Naive thymus-derived CD4-positive, alpha-beta T cell (primary cell): ENCODE measurements at regions not wholly inside any gene's neighbourhood (a gene's known extent, or its start where the extent isn't known, plus 50 kb on each side); places are given as distances from the start of the nearest gene placed in this dataset.
"Not testable (repeated sequence)": the region's sequence is repeated elsewhere in the genome, so short reads cannot be mapped to it uniquely, and the experiment has no call there.

Source experiments
- ATAC-seq: fragments of 150-1000 bp; cut with Tn5 transposase; 2 replicates; pipeline ENCODE4 v1.10.0; 2021; ENCODE audit warnings: mild to moderate bottlenecking, moderate library complexity
- CTCF ChIA-PET: fragments of 350-600 bp; sonication (Branson Sonifier 250); formaldehyde crosslinking; loops from one replicate; lab custom pipeline; 2021; ENCODE audit warnings: antibody characterized with exemption; lab: Charles Lee
- POLR2A ChIA-PET: fragments of 350-600 bp; sonication (Branson Sonifier 250); formaldehyde crosslinking; loops from one replicate; lab custom pipeline; 2021; ENCODE audit warnings: antibody characterized with exemption, inconsistent platforms; lab: Charles Lee
- DNase-seq, 9 donors: peaks; one replicate each; pipeline versions ENCODE4 v3.0.0 to v3.0.0-alpha.2; 2020 to 2022; ENCODE audit warnings: mixed read lengths in 1 of 9
- H3K27ac ChIP-seq: one replicate; pipeline ENCODE4 v1.7.0; 2013; ENCODE audit warnings: mild to moderate bottlenecking, low read depth, low read length, moderate library complexity
- H3K27me3 ChIP-seq, 2 donors: one replicate each; pipeline ENCODE4 v1.7.0; 2013; ENCODE audit warnings: low read length in 2 of 2, mild to moderate bottlenecking in 2 of 2, moderate library complexity in 2 of 2; ENCODE audit not compliant: control insufficient read depth in 2 of 2, insufficient read depth in 2 of 2
- H3K36me3 ChIP-seq, 3 experiments: 1 replicate in 2 of 3; 2 replicates in 1 of 3; pipeline ENCODE4 v1.7.0; 2013; ENCODE audit warnings: low read length in 3 of 3, mild to moderate bottlenecking in 3 of 3, moderate library complexity in 1 of 3; ENCODE audit not compliant: insufficient read depth in 3 of 3, control insufficient read depth in 2 of 3
- H3K4me1 ChIP-seq, 2 donors: one replicate each; pipeline ENCODE4 v1.7.0; 2013; ENCODE audit warnings: low read length in 2 of 2, mild to moderate bottlenecking in 2 of 2, moderate library complexity in 1 of 2; ENCODE audit not compliant: control insufficient read depth in 2 of 2, insufficient read depth in 2 of 2
- H3K4me3 ChIP-seq: 2 replicates; pipeline ENCODE4 v1.7.0; 2013; ENCODE audit warnings: mild to moderate bottlenecking, low read length
- H3K9me3 ChIP-seq, 3 experiments: 1 replicate in 2 of 3; 2 replicates in 1 of 3; pipeline ENCODE4 v1.7.0; 2013; ENCODE audit warnings: low read length in 3 of 3; ENCODE audit not compliant: control insufficient read depth in 2 of 3
- H3K27ac Mint-ChIP-seq, 9 donors: one replicate each; pipeline ENCODE4 v1.8.0; 2020 to 2022; ENCODE audit warnings: mixed read lengths in 9 of 9, mild to moderate bottlenecking in 8 of 9, moderate library complexity in 5 of 9, inconsistent platforms in 2 of 9
- H3K27me3 Mint-ChIP-seq, 5 donors: one replicate each; pipeline ENCODE4 v1.8.0; 2021 to 2022; ENCODE audit warnings: mixed read lengths in 5 of 5, mild to moderate bottlenecking in 1 of 5
- H3K36me3 Mint-ChIP-seq, 5 donors: one replicate each; pipeline ENCODE4 v1.8.0; 2020 to 2022; ENCODE audit warnings: mixed read lengths in 5 of 5, mild to moderate bottlenecking in 3 of 5, inconsistent platforms in 1 of 5
- H3K4me1 Mint-ChIP-seq, 7 donors: one replicate each; pipeline ENCODE4 v1.8.0; 2020 to 2022; ENCODE audit warnings: mixed read lengths in 7 of 7, mild to moderate bottlenecking in 3 of 7, inconsistent platforms in 1 of 7
- H3K4me3 Mint-ChIP-seq, 10 donors: one replicate each; pipeline ENCODE4 v1.8.0; 2020 to 2022; ENCODE audit warnings: mild to moderate bottlenecking in 10 of 10, mixed read lengths in 10 of 10, moderate library complexity in 6 of 10, inconsistent platforms in 2 of 10
- H3K9me3 Mint-ChIP-seq, 11 donors: one replicate each; pipeline ENCODE4 v1.8.0; 2020 to 2022; ENCODE audit warnings: mixed read lengths in 11 of 11, mild to moderate bottlenecking in 4 of 11, inconsistent platforms in 1 of 11, moderate library complexity in 1 of 11
- intact Hi-C, 2 donors: fragments of 100-400 bp; cut with micrococcal nuclease; formaldehyde crosslinking; loops; one replicate each; pipeline ENCODE4 v1.15.1; 2023

GRCh38 chr5:17847286-17847685 is 213.0 kb downstream of the TAF11L14 start:
- Histone ChIP-seq H3K27me3 (no peaks in the 10 kb centered on the region), H3K36me3 (no peaks in the 10 kb centered on the region), H3K4me3 (no peak overlapping the region), H3K27ac (no peak overlapping the region), H3K4me1 (no peaks in the 10 kb centered on the region), H3K9me3 (peaks cover 0 to 10% (median 0%) of the 10 kb centered on the region in 3 experiments)
- Mint-ChIP-seq H3K4me3 (no peak overlapping the region), H3K27me3 (no peaks in the 10 kb centered on the region), H3K27ac (no peak overlapping the region), H3K4me1 (no peaks in the 10 kb centered on the region), H3K9me3 (peaks cover 0 to 38% (median 13%) of the 10 kb centered on the region in 11 donors), H3K36me3 (no peaks in the 10 kb centered on the region)
- ChIA-PET CTCF (no interaction called here), POLR2A (no interaction called here)
- ATAC-seq, result no peak
- DNase-seq, result no peak
- intact Hi-C loops, result no loop called here

- Mint-ChIP-seq H3K4me3 (no peak overlapping the region), H3K27me3 (no peaks in the 10 kb centered on the region), H3K4me1 (no peaks in the 10 kb centered on the region), H3K9me3 (peaks cover 0 to 30% (median 7%) of the 10 kb centered on the region in 11 donors), H3K27ac (no peak overlapping the region), H3K36me3 (no peaks in the 10 kb centered on the region)
- no peaks in the 10 kb centered on the region for H3K36me3 ChIP-seq
- no peak overlapping the region for H3K27ac ChIP-seq
- CTCF ChIA-PET, result no interaction called here
- H3K4me3 ChIP-seq, result no peak overlapping the region
- H3K4me1 ChIP-seq, result no peaks in the 10 kb centered on the region
- no peak for ATAC-seq
- POLR2A ChIA-PET, result no interaction called here
- DNase-seq, result no peak
- intact Hi-C loops, result no loop called here
- H3K9me3 ChIP-seq, result no peaks in the 10 kb centered on the region
- no peaks in the 10 kb centered on the region for H3K27me3 ChIP-seq
Observed at GRCh38 chr5:17852111-17852510, 217.9 kb downstream of the TAF11L14 start.

- H3K9me3 ChIP-seq, result no peaks in the 10 kb centered on the region
- H3K36me3 ChIP-seq, result no peaks in the 10 kb centered on the region
- no peaks in the 10 kb centered on the region for H3K4me1 ChIP-seq
- CTCF ChIA-PET, result no interaction called here
- no peaks in the 10 kb centered on the region for H3K27me3 ChIP-seq
- no peaks in the 10 kb centered on the region for H3K27me3 Mint-ChIP-seq
- no peak overlapping the region for H3K4me3 Mint-ChIP-seq
- H3K36me3 Mint-ChIP-seq, result no peaks in the 10 kb centered on the region
- POLR2A ChIA-PET, result no interaction called here
- no peak for ATAC-seq
- H3K27ac Mint-ChIP-seq, result no peak overlapping the region
- H3K9me3 Mint-ChIP-seq, result peaks cover 0 to 28% (median 5%) of the 10 kb centered on the region in 11 donors
- H3K4me3 ChIP-seq, result no peak overlapping the region
- no peak for DNase-seq
- intact Hi-C loops, result no loop called here
- H3K4me1 Mint-ChIP-seq, result no peaks in the 10 kb centered on the region
- H3K27ac ChIP-seq, result no peak overlapping the region
Observed at GRCh38 chr5:17852740-17853139, 218.5 kb downstream of the TAF11L14 start.

- H3K36me3 Mint-ChIP-seq, result no peaks in the 10 kb centered on the region
- no peaks in the 10 kb centered on the region for H3K9me3 ChIP-seq
- ATAC-seq, result no peak
- no peaks in the 10 kb centered on the region for H3K27me3 ChIP-seq
- CTCF ChIA-PET, result no interaction called here
- H3K27ac ChIP-seq, result no peak overlapping the region
- peaks cover 0 to 32% (median 3%) of the 10 kb centered on the region in 11 donors for H3K9me3 Mint-ChIP-seq
- H3K36me3 ChIP-seq, result no peaks in the 10 kb centered on the region
- POLR2A ChIA-PET, result no interaction called here
- H3K4me1 ChIP-seq, result no peaks in the 10 kb centered on the region
- intact Hi-C loops, result no loop called here
- no peak overlapping the region for H3K4me3 ChIP-seq
- no peak for DNase-seq
- no peak overlapping the region for H3K4me3 Mint-ChIP-seq
- no peak overlapping the region for H3K27ac Mint-ChIP-seq
- no peaks in the 10 kb centered on the region for H3K4me1 Mint-ChIP-seq
- no peaks in the 10 kb centered on the region for H3K27me3 Mint-ChIP-seq
Observed at GRCh38 chr5:17854901-17855300, 220.6 kb downstream of the TAF11L14 start.

- intact Hi-C loops, result no loop called here
- POLR2A ChIA-PET, result no interaction called here
- no peaks in the 10 kb centered on the region for H3K36me3 ChIP-seq
- H3K4me1 ChIP-seq, result no peaks in the 10 kb centered on the region
- Mint-ChIP-seq H3K4me1 (no peaks in the 10 kb centered on the region), H3K27me3 (no peaks in the 10 kb centered on the region), H3K36me3 (peaks cover 0 to 8% (median 0%) of the 10 kb centered on the region in 5 donors), H3K9me3 (peaks cover 4 to 36% (median 12%) of the 10 kb centered on the region in 11 donors), H3K27ac (no peak overlapping the region), H3K4me3 (no peak overlapping the region)
- no peaks in the 10 kb centered on the region for H3K27me3 ChIP-seq
- CTCF ChIA-PET, result no interaction called here
- ATAC-seq (no peak), DNase-seq (no peak)
- H3K4me3 ChIP-seq, result no peak overlapping the region
- no peak overlapping the region for H3K27ac ChIP-seq
- peaks cover 0 to 8% (median 0%) of the 10 kb centered on the region in 3 experiments for H3K9me3 ChIP-seq
Observed at GRCh38 chr5:17860660-17861315, 226.5 kb downstream of the TAF11L14 start.

- H3K4me3 Mint-ChIP-seq, H3K4me1 Mint-ChIP-seq, DNase-seq, H3K27me3 Mint-ChIP-seq, intact Hi-C loops, H3K4me3 ChIP-seq, H3K9me3 ChIP-seq, POLR2A ChIA-PET, H3K27ac ChIP-seq, H3K36me3 Mint-ChIP-seq, H3K36me3 ChIP-seq, H3K27me3 ChIP-seq, H3K27ac Mint-ChIP-seq, ATAC-seq, H3K4me1 ChIP-seq, CTCF ChIA-PET: not testable (repeated sequence)
- peaks cover 5 to 32% (median 17%) of the 10 kb centered on the region in 11 donors for H3K9me3 Mint-ChIP-seq
Observed at GRCh38 chr5:17864903-17865302, 230.6 kb downstream of the TAF11L14 start.

GRCh38 chr5:17865966-17866365 is 231.7 kb downstream of the TAF11L14 start:
- H3K9me3 ChIP-seq, H3K4me1 Mint-ChIP-seq, DNase-seq, H3K27me3 Mint-ChIP-seq, POLR2A ChIA-PET, H3K4me3 Mint-ChIP-seq, ATAC-seq, H3K36me3 Mint-ChIP-seq, H3K4me3 ChIP-seq, H3K27ac ChIP-seq, H3K27me3 ChIP-seq, H3K36me3 ChIP-seq, intact Hi-C loops, H3K4me1 ChIP-seq, CTCF ChIA-PET: not testable (repeated sequence)
- peak overlapping the region in 1 of 9 donors; percentile 61 for H3K27ac Mint-ChIP-seq
- H3K9me3 Mint-ChIP-seq, result peaks cover 4 to 32% (median 17%) of the 10 kb centered on the region in 11 donors
